H1 (cell line): ENCODE measurements at regions not wholly inside any gene's neighbourhood (a gene's known extent, or its start where the extent isn't known, plus 50 kb on each side); places are given as distances from the start of the nearest gene placed in this dataset.

ENCODE experiments used
- BRCA1 ChIP-seq: IDR thresholded peaks from 2 replicates; pipeline ENCODE4 v1.6.1; 2012; ENCODE audit warnings: low read depth, low read length, improper control_type of control experiment
- CTCF ChIP-seq, 3 experiments: IDR thresholded peaks; 1 replicate in 2 of 3; 2 replicates in 1 of 3; pipeline versions ENCODE4 v1.5.1 to v1.6.1; 2011; ENCODE audit warnings: low read length in 3 of 3, mild to moderate bottlenecking in 3 of 3, inconsistent platforms in 2 of 3, low read depth in 1 of 3, moderate library complexity in 1 of 3; ENCODE audit not compliant: insufficient read depth in 1 of 3; ENCODE audit errors: control extremely low read depth in 1 of 3
- USF2 ChIP-seq: IDR thresholded peaks from 2 replicates; pipeline ENCODE4 v1.6.1; 2011; ENCODE audit warnings: low read length, improper control_type of control experiment

GRCh38 chr12:30448038-30448437, 247.6 kb downstream of the IPO8 start:
- no peak for TF ChIP-seq CTCF (IDR thresholded peaks at IDR 0.05; ENCODE audit: control extremely low read depth in 1 of 3, insufficient read depth in 1 of 3, low read depth in 1 of 3, low read length in 3 of 3)
- TF ChIP-seq USF2, result no peak
- no peak for TF ChIP-seq BRCA1
